Loucy (cell line): ENCODE measurements at regions not wholly inside any gene's neighbourhood (a gene's known extent, or its start where the extent isn't known, plus 50 kb on each side); places are given as distances from the start of the nearest gene placed in this dataset.
"Not testable (repeated sequence)": the region's sequence is repeated elsewhere in the genome, so short reads cannot be mapped to it uniquely, and the experiment has no call there.

ENCODE experiments used
- H2AFZ ChIP-seq: fragments of 200-600 bp; sonication (generic); 2 replicates; pipeline ENCODE4 v1.6.0; 2016; ENCODE audit warnings: antibody characterized with exemption, mild to moderate bottlenecking, low read length, moderate library complexity
- H3F3A ChIP-seq: fragments of 200-600 bp; 2 replicates; pipeline ENCODE4 v1.6.0; 2016; ENCODE audit warnings: antibody characterized with exemption, low read depth, mild to moderate bottlenecking
- H3K27me3 ChIP-seq: fragments of 200-600 bp; sonication (generic); 2 replicates; pipeline ENCODE4 v1.6.1; 2014; ENCODE audit warnings: low read length, mild to moderate bottlenecking; ENCODE audit not compliant: insufficient read depth, poor library complexity, severe bottlenecking
- H3K36me3 ChIP-seq: fragments of 200-600 bp; sonication (generic); 2 replicates; pipeline ENCODE4 v1.6.1; 2016; ENCODE audit warnings: low read length; ENCODE audit not compliant: insufficient read depth
- H3K4me1 ChIP-seq: fragments of 200-600 bp; sonication (generic); 2 replicates; pipeline ENCODE4 v1.5.1; 2014; ENCODE audit warnings: low read length, mild to moderate bottlenecking; ENCODE audit not compliant: insufficient read depth, poor library complexity, severe bottlenecking
- H3K4me2 ChIP-seq: fragments of 200-600 bp; sonication (generic); 2 replicates; pipeline ENCODE4 v1.6.0; 2014; ENCODE audit warnings: antibody characterized with exemption, low read length, low read depth, mild to moderate bottlenecking; ENCODE audit not compliant: poor library complexity, severe bottlenecking
- H3K4me3 ChIP-seq: fragments of 200-600 bp; sonication (generic); 2 replicates; pipeline ENCODE4 v1.5.1; 2014; ENCODE audit warnings: low read length, mild to moderate bottlenecking, mixed read lengths; ENCODE audit not compliant: poor library complexity, severe bottlenecking
- H3K79me2 ChIP-seq: fragments of 200-600 bp; sonication (generic); 2 replicates; pipeline ENCODE4 v1.6.1; 2014; ENCODE audit warnings: low read length; ENCODE audit not compliant: insufficient read depth
- H3K9ac ChIP-seq: fragments of 200-600 bp; sonication (generic); 2 replicates; pipeline ENCODE4 v1.6.0; 2014; ENCODE audit warnings: mild to moderate bottlenecking, low read depth, low read length, moderate library complexity; ENCODE audit not compliant: poor library complexity, severe bottlenecking
- H3K9me2 ChIP-seq: fragments of 200-600 bp; sonication (generic); replicated peaks from 2 replicates; pipeline ENCODE4 v1.6.1; 2016; ENCODE audit warnings: low read depth, low read length, mixed read lengths
- H3K9me3 ChIP-seq: fragments of 200-600 bp; sonication (generic); 2 replicates; pipeline ENCODE4 v1.6.1; 2014; ENCODE audit warnings: mild to moderate bottlenecking, antibody characterized with exemption, low read length, low read depth; ENCODE audit not compliant: insufficient read depth
- H4K20me1 ChIP-seq: fragments of 200-600 bp; sonication (generic); 2 replicates; pipeline ENCODE4 v1.6.0; 2014; ENCODE audit warnings: antibody characterized with exemption, low read length, mild to moderate bottlenecking; ENCODE audit not compliant: insufficient read depth, poor library complexity, severe bottlenecking
- CTCF ChIP-seq: fragments of 200-600 bp; sonication (generic); conservative IDR thresholded peaks from 2 replicates; pipeline ENCODE4 v1.5.1; 2014; ENCODE audit warnings: mild to moderate bottlenecking, antibody characterized with exemption, low read length
- EZH2phosphoT487 ChIP-seq: fragments of 200-600 bp; IDR thresholded peaks from 2 replicates; pipeline ENCODE4 v1.6.1; 2018; ENCODE audit warnings: antibody characterized with exemption, mild to moderate bottlenecking, moderate library complexity, borderline replicate concordance

GRCh38 chr3:35263477-35263876 lies 375.8 kb upstream of the ARPP21 start:
- Histone ChIP-seq H3K27me3 (no peaks in the 10 kb centered on the region), H2AFZ (no peak overlapping the region), H3K9me2 (no peaks in the 10 kb centered on the region), H3K4me1 (no peaks in the 10 kb centered on the region), H3F3A (no peaks in the 10 kb centered on the region), H3K9me3 (no peaks in the 10 kb centered on the region), H3K4me3 (no peak overlapping the region), H3K36me3 (no peaks in the 10 kb centered on the region), H3K4me2 (no peak overlapping the region), H3K79me2 (no peaks in the 10 kb centered on the region), H4K20me1 (no peaks in the 10 kb centered on the region), H3K9ac (no peak overlapping the region)
- no peak for TF ChIP-seq EZH2phosphoT487
- TF ChIP-seq CTCF: no peak

GRCh38 chr3:35266065-35266464 lies 373.3 kb upstream of the ARPP21 start:
- not testable (repeated sequence) for H3K9me2 ChIP-seq, H3K4me3 ChIP-seq, H3K79me2 ChIP-seq, H3K36me3 ChIP-seq, H3K27me3 ChIP-seq, H2AFZ ChIP-seq, H3K4me2 ChIP-seq, H3F3A ChIP-seq, H3K9me3 ChIP-seq, H3K4me1 ChIP-seq, H3K9ac ChIP-seq, H4K20me1 ChIP-seq

- no peak overlapping the region for H3K4me2 ChIP-seq
- no peaks in the 10 kb centered on the region for H3K36me3 ChIP-seq
- H3K9ac ChIP-seq: no peak overlapping the region
- H3K27me3 ChIP-seq: no peaks in the 10 kb centered on the region
- no peak overlapping the region for H2AFZ ChIP-seq
- no peaks in the 10 kb centered on the region for H4K20me1 ChIP-seq
- no peaks in the 10 kb centered on the region for H3F3A ChIP-seq
- no peak overlapping the region for H3K4me3 ChIP-seq
- TF ChIP-seq EZH2phosphoT487 (no peak), CTCF (no peak)
- H3K79me2 ChIP-seq: no peaks in the 10 kb centered on the region
- no peaks in the 10 kb centered on the region for H3K9me2 ChIP-seq
- H3K4me1 ChIP-seq: no peaks in the 10 kb centered on the region
- H3K9me3 ChIP-seq: peaks cover 3% of the 10 kb centered on the region; the same call in 1 of the 2 replicates
Observed at GRCh38 chr3:35275768-35276167, 363.6 kb upstream of the ARPP21 start.

GRCh38 chr3:35276568-35276967 lies 362.8 kb upstream of the ARPP21 start:
- H3K9ac ChIP-seq: no peak overlapping the region
- H3K4me3 ChIP-seq: no peak overlapping the region
- no peaks in the 10 kb centered on the region for H4K20me1 ChIP-seq
- peaks cover 3% of the 10 kb centered on the region; the same call in 1 of the 2 replicates for H3K9me3 ChIP-seq
- no peaks in the 10 kb centered on the region for H3K36me3 ChIP-seq
- TF ChIP-seq CTCF: no peak
- no peak for TF ChIP-seq EZH2phosphoT487
- H3K4me1 ChIP-seq: no peaks in the 10 kb centered on the region
- no peaks in the 10 kb centered on the region for H3K27me3 ChIP-seq
- no peak overlapping the region for H2AFZ ChIP-seq
- H3F3A ChIP-seq: no peaks in the 10 kb centered on the region
- no peaks in the 10 kb centered on the region for H3K79me2 ChIP-seq
- H3K4me2 ChIP-seq: no peak overlapping the region
- H3K9me2 ChIP-seq: no peaks in the 10 kb centered on the region
